ENCODE measurements at regions not wholly inside any gene's neighbourhood (a gene's known extent, or its start where the extent isn't known, plus 50 kb on each side); places are given as distances from the start of the nearest gene placed in this dataset.

GRCh38 chr12:123094349-123095077 lies 56.4 kb downstream of the PITPNM2 start (continued):
- no peak for TF ChIP-seq ZBTB40 (IDR thresholded peaks at IDR 0.05)
- TF ChIP-seq ZBTB40 (CRISPR knock-in tag; IDR thresholded peaks at IDR 0.05), result 0 out of 2 replicates have a peak, but pooled peaks have one; percentile 40
- TF ChIP-seq ATF4 (CRISPR knock-in tag; IDR thresholded peaks at IDR 0.05), result peak in 1 of 2 experiments; percentile 42; a peak in 1 of 4 replicates
- TF ChIP-seq DZIP1 (CRISPR knock-in tag; IDR thresholded peaks at IDR 0.05), result no peak
- TF ChIP-seq BRCA1 (CRISPR knock-in tag; IDR thresholded peaks at IDR 0.05), result no peak
- TF ChIP-seq MAZ (IDR thresholded peaks at IDR 0.05; ENCODE audit: borderline replicate concordance, low read depth, low read length), result 0 out of 2 replicates have a peak, but pooled peaks have one; percentile 19
- TF ChIP-seq MAZ (CRISPR knock-in tag; IDR thresholded peaks at IDR 0.05; ENCODE audit: low read depth), result no peak
- TF ChIP-seq FOSL1 (CRISPR knock-in tag; IDR thresholded peaks at IDR 0.05; ENCODE audit: borderline replicate concordance), result peak; percentile 90
- TF ChIP-seq NR2F6 (IDR thresholded peaks at IDR 0.05), result peak; percentile 63; the same call in 1 of the 2 replicates
- TF ChIP-seq NR2F6 (CRISPR knock-in tag; IDR thresholded peaks at IDR 0.05), result peak; percentile 83; the same call in 1 of the 2 replicates
- TF ChIP-seq MATR3 (CRISPR knock-in tag; IDR thresholded peaks at IDR 0.05), result no peak
- no peak for TF ChIP-seq ZBTB7A (CRISPR knock-in tag; IDR thresholded peaks at IDR 0.05)
- TF ChIP-seq HDAC6 (IDR thresholded peaks at IDR 0.05; ENCODE audit: low read depth, low read length), result no peak
- no peak for TF ChIP-seq NR3C1 (CRISPR knock-in tag; IDR thresholded peaks at IDR 0.05)
- TF ChIP-seq ZSCAN31 (CRISPR knock-in tag; IDR thresholded peaks at IDR 0.05; ENCODE audit: low read depth), result no peak
- TF ChIP-seq ATAD3A (CRISPR knock-in tag; IDR thresholded peaks at IDR 0.05), result no peak
- TF ChIP-seq REPIN1 (CRISPR knock-in tag; IDR thresholded peaks at IDR 0.05; ENCODE audit: borderline replicate concordance, low read depth), result no peak

Measured in HepG2 (cell line).